ENCODE measurements at regions not wholly inside any gene's neighbourhood (a gene's known extent, or its start where the extent isn't known, plus 50 kb on each side); places are given as distances from the start of the nearest gene placed in this dataset.

- no peak for DNase-seq (ENCODE audit: extremely low read depth in 1 of 11, low read depth in 9 of 11, low spot score in 4 of 11)
These were observed 298.5 kb upstream of the MME start for GRCh38 chr3:154781595-154781994.

GRCh38 chr3:154780263-154780662 lies 299.9 kb upstream of the MME start:
- DNase-seq (ENCODE audit: extremely low read depth in 1 of 11, low read depth in 9 of 11, low spot score in 4 of 11), result no peak

GRCh38 chr3:154779571-154779970 lies 300.5 kb upstream of the MME start:
- DNase-seq (ENCODE audit: extremely low read depth in 1 of 11, low read depth in 9 of 11, low spot score in 4 of 11), result no peak

- DNase-seq (ENCODE audit: extremely low read depth in 1 of 11, low read depth in 9 of 11, low spot score in 4 of 11), result no peak
These were observed 302.1 kb upstream of the MME start for GRCh38 chr3:154778057-154778456.

GRCh38 chr3:154776549-154777225 lies 303.4 kb upstream of the MME start:
- DNase-seq (ENCODE audit: extremely low read depth in 1 of 11, low read depth in 9 of 11, low spot score in 4 of 11), result no peak

GRCh38 chr3:154775821-154776548 lies 304.1 kb upstream of the MME start:
- no peak for DNase-seq (ENCODE audit: extremely low read depth in 1 of 11, low read depth in 9 of 11, low spot score in 4 of 11)

- DNase-seq (ENCODE audit: extremely low read depth in 1 of 11, low read depth in 9 of 11, low spot score in 4 of 11), result no peak
These were observed 313.2 kb upstream of the MME start for GRCh38 chr3:154766765-154767503.

- DNase-seq (ENCODE audit: extremely low read depth in 1 of 11, low read depth in 9 of 11, low spot score in 4 of 11), result peak in 1 of 11 donors; percentile 14
These were observed 315.1 kb upstream of the MME start for GRCh38 chr3:154764856-154765640.

- no peak for DNase-seq (ENCODE audit: extremely low read depth in 1 of 11, low read depth in 9 of 11, low spot score in 4 of 11)
These were observed 317.6 kb upstream of the MME start for GRCh38 chr3:154762486-154762885.

GRCh38 chr3:154759966-154760365 lies 320.2 kb upstream of the MME start:
- DNase-seq (ENCODE audit: extremely low read depth in 1 of 11, low read depth in 9 of 11, low spot score in 4 of 11), result no peak

- peak in 4 of 11 donors; percentile 6 to 29 (median 16) for DNase-seq (ENCODE audit: extremely low read depth in 1 of 11, low read depth in 9 of 11, low spot score in 4 of 11)
These were observed 321.8 kb upstream of the MME start for GRCh38 chr3:154758109-154758868.

GRCh38 chr3:154753101-154753500 lies 323.1 kb upstream of the GPR149 start:
- no peak for DNase-seq (ENCODE audit: extremely low read depth in 1 of 11, low read depth in 9 of 11, low spot score in 4 of 11)

- no peak for DNase-seq (ENCODE audit: extremely low read depth in 1 of 11, low read depth in 9 of 11, low spot score in 4 of 11)
These were observed 319.5 kb upstream of the GPR149 start for GRCh38 chr3:154749514-154749913.

- no peak for DNase-seq (ENCODE audit: extremely low read depth in 1 of 11, low read depth in 9 of 11, low spot score in 4 of 11)
These were observed 315.9 kb upstream of the GPR149 start for GRCh38 chr3:154745929-154746328.

GRCh38 chr3:154745122-154745521 lies 315.1 kb upstream of the GPR149 start:
- no peak for DNase-seq (ENCODE audit: extremely low read depth in 1 of 11, low read depth in 9 of 11, low spot score in 4 of 11)

GRCh38 chr3:154743418-154743817 lies 313.4 kb upstream of the GPR149 start:
- DNase-seq (ENCODE audit: extremely low read depth in 1 of 11, low read depth in 9 of 11, low spot score in 4 of 11), result no peak

GRCh38 chr3:154734468-154734867 lies 304.5 kb upstream of the GPR149 start:
- DNase-seq (ENCODE audit: extremely low read depth in 1 of 11, low read depth in 9 of 11, low spot score in 4 of 11), result no peak

GRCh38 chr3:154730186-154730585 lies 300.2 kb upstream of the GPR149 start:
- DNase-seq (ENCODE audit: extremely low read depth in 1 of 11, low read depth in 9 of 11, low spot score in 4 of 11), result peak in 9 of 11 donors; percentile 4 to 37 (median 12)

- DNase-seq (ENCODE audit: extremely low read depth in 1 of 11, low read depth in 9 of 11, low spot score in 4 of 11), result no peak
These were observed 299.8 kb upstream of the GPR149 start for GRCh38 chr3:154729741-154730140.

All from renal cortex interstitium (tissue), 11 donors.